T-helper 2 cell treated with Interferon-gamma antibody and Interleukin-4, amounts not matched to agents 5 μg/mL and 100 μg/mL, for 36 hours (primary cell): ENCODE measurements at regions not wholly inside any gene's neighbourhood (a gene's known extent, or its start where the extent isn't known, plus 50 kb on each side); places are given as distances from the start of the nearest gene placed in this dataset.

Experiments used
- DNase-seq: peaks from one replicate; pipeline ENCODE4 v3.0.0; 2021; ENCODE audit warnings: low spot score
- H3K27ac Mint-ChIP-seq: one replicate; pipeline ENCODE4 v1.8.0; 2021; ENCODE audit warnings: mild to moderate bottlenecking, mixed read lengths
- H3K27me3 Mint-ChIP-seq: one replicate; pipeline ENCODE4 v1.8.0; 2021; ENCODE audit warnings: low read depth, mixed read lengths
- H3K36me3 Mint-ChIP-seq: one replicate; pipeline ENCODE4 v1.8.0; 2021; ENCODE audit warnings: low read depth, mixed read lengths
- H3K4me1 Mint-ChIP-seq: one replicate; pipeline ENCODE4 v1.8.0; 2021; ENCODE audit warnings: low read depth, mixed read lengths
- H3K4me3 Mint-ChIP-seq: one replicate; pipeline ENCODE4 v1.8.0; 2022; ENCODE audit warnings: mild to moderate bottlenecking, moderate library complexity, mixed read lengths
- H3K9me3 Mint-ChIP-seq: one replicate; pipeline ENCODE4 v1.8.0; 2021; ENCODE audit warnings: mixed read lengths

GRCh38 chr16:88292007-88292970, 90.5 kb upstream of the ZNF469 start:
- Mint-ChIP-seq H3K27me3 (no peaks in the 10 kb centered on the region), H3K27ac (no peak overlapping the region), H3K36me3 (no peaks in the 10 kb centered on the region), H3K4me3 (no peak overlapping the region), H3K4me1 (no peaks in the 10 kb centered on the region), H3K9me3 (peaks cover 4% of the 10 kb centered on the region)
- DNase-seq, result no peak

- no peaks in the 10 kb centered on the region for H3K27me3 Mint-ChIP-seq
- H3K36me3 Mint-ChIP-seq, result no peaks in the 10 kb centered on the region
- no peak for DNase-seq
- H3K4me3 Mint-ChIP-seq, result no peak overlapping the region
- H3K27ac Mint-ChIP-seq, result no peak overlapping the region
- H3K4me1 Mint-ChIP-seq, result no peaks in the 10 kb centered on the region
- H3K9me3 Mint-ChIP-seq, result peaks cover 4% of the 10 kb centered on the region
These were observed 89.7 kb upstream of the ZNF469 start for GRCh38 chr16:88293097-88293496.

- no peaks in the 10 kb centered on the region for H3K27me3 Mint-ChIP-seq
- H3K4me3 Mint-ChIP-seq, result no peak overlapping the region
- no peaks in the 10 kb centered on the region for H3K36me3 Mint-ChIP-seq
- peaks cover 4% of the 10 kb centered on the region for H3K9me3 Mint-ChIP-seq
- no peaks in the 10 kb centered on the region for H3K4me1 Mint-ChIP-seq
- no peak for DNase-seq
- no peak overlapping the region for H3K27ac Mint-ChIP-seq
These were observed 86.9 kb upstream of the ZNF469 start for GRCh38 chr16:88295671-88296436.

GRCh38 chr16:88296437-88297177, 86.2 kb upstream of the ZNF469 start:
- Mint-ChIP-seq H3K4me3 (no peak overlapping the region), H3K27me3 (no peaks in the 10 kb centered on the region), H3K27ac (no peak overlapping the region), H3K36me3 (no peaks in the 10 kb centered on the region), H3K9me3 (peaks cover 4% of the 10 kb centered on the region), H3K4me1 (no peaks in the 10 kb centered on the region)
- DNase-seq, result no peak

- H3K27me3 Mint-ChIP-seq, result no peaks in the 10 kb centered on the region
- H3K36me3 Mint-ChIP-seq, result no peaks in the 10 kb centered on the region
- no peak for DNase-seq
- H3K9me3 Mint-ChIP-seq, result peaks cover 4% of the 10 kb centered on the region
- H3K4me1 Mint-ChIP-seq, result no peaks in the 10 kb centered on the region
- no peak overlapping the region for H3K27ac Mint-ChIP-seq
- H3K4me3 Mint-ChIP-seq, result no peak overlapping the region
These were observed 85.5 kb upstream of the ZNF469 start for GRCh38 chr16:88297178-88297720.

GRCh38 chr16:88298181-88298832, 84.5 kb upstream of the ZNF469 start:
- H3K9me3 Mint-ChIP-seq, result peaks cover 4% of the 10 kb centered on the region
- H3K4me1 Mint-ChIP-seq, result no peaks in the 10 kb centered on the region
- H3K27me3 Mint-ChIP-seq, result no peaks in the 10 kb centered on the region
- H3K36me3 Mint-ChIP-seq, result no peaks in the 10 kb centered on the region
- no peak overlapping the region for H3K27ac Mint-ChIP-seq
- H3K4me3 Mint-ChIP-seq, result no peak overlapping the region
- no peak for DNase-seq

DNA sequence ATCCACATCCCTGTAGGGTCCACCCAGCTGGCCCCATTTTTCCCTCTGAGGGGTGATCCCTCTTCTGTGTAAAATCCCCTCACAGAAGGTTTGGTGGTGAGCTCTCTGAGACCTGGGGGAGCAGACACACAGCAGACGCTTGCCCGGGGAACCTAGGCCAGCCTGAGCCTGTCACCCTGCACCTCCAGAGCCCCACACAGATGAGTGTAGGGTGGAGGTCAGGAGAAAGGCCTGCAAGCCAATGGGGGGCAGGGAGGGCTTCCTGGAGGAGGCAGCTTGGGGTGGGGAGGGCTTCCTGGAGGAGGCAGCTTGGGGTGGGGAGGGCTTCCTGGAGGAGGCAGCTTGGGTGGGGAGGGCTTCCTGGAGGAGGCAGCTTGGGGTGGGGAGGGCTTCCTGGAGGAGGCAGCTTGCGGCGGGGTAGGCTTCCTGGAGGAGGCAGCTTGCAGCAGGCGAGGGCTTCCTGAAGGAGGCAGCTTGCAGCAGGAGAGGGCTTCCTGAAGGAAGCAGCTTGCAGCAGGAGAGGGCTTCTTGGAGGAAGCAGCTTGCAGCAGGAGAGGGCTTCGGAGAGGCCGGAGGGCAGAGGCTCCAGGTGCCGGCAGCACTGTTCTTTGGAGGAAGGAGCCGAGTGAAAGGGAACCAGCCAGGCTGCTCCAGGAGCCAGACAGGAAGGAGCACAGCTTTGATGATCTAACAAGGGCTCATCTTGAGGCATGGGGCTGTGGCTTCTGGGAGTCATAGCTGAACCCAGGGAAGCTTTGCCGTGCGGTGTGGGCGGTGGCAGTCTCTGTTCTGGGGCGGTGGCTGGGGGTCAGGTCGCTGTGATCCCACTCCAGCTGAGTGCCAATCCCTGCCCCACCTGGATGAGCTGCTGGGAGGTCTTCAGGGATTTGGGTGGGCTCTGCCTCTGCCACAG, 83.7 kb upstream of the ZNF469 start:
- Mint-ChIP-seq H3K27me3 (no peaks in the 10 kb centered on the region), H3K27ac (no peak overlapping the region), H3K36me3 (no peaks in the 10 kb centered on the region), H3K9me3 (peaks cover 4% of the 10 kb centered on the region), H3K4me3 (no peak overlapping the region), H3K4me1 (no peaks in the 10 kb centered on the region)
- no peak for DNase-seq

- Mint-ChIP-seq H3K27ac (no peak overlapping the region), H3K4me3 (no peak overlapping the region), H3K9me3 (peaks cover 4% of the 10 kb centered on the region), H3K4me1 (no peaks in the 10 kb centered on the region), H3K27me3 (no peaks in the 10 kb centered on the region), H3K36me3 (no peaks in the 10 kb centered on the region)
- DNase-seq, result no peak
These were observed 82.9 kb upstream of the ZNF469 start for GRCh38 chr16:88299751-88300462.

DNA sequence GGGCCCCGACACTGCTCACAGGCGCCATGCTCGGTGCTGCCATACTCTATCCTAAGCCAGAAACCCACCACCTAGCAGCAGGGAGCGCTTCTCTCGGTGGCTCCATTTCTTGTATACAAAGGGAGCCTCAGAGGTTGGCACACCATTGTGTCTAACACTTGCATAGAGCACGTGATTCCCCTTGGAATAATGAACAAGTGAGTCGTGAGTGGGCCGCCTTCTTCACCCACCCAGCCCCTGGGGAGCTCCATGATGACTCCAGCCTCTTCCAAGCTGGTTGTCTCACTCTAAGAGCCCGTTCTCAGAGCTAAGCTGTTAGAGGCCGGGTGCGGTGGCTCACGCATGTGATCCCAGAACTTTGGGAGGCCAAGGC, 82.3 kb upstream of the ZNF469 start:
- Mint-ChIP-seq H3K4me3 (no peak overlapping the region), H3K9me3 (peaks cover 8% of the 10 kb centered on the region), H3K27ac (no peak overlapping the region), H3K36me3 (no peaks in the 10 kb centered on the region), H3K27me3 (no peaks in the 10 kb centered on the region), H3K4me1 (no peaks in the 10 kb centered on the region)
- no peak for DNase-seq

- DNase-seq, result no peak
- no peaks in the 10 kb centered on the region for H3K36me3 Mint-ChIP-seq
- no peak overlapping the region for H3K4me3 Mint-ChIP-seq
- H3K4me1 Mint-ChIP-seq, result no peaks in the 10 kb centered on the region
- H3K27ac Mint-ChIP-seq, result no peak overlapping the region
- H3K9me3 Mint-ChIP-seq, result peaks cover 10% of the 10 kb centered on the region
- no peaks in the 10 kb centered on the region for H3K27me3 Mint-ChIP-seq
These were observed 81.3 kb upstream of the ZNF469 start for GRCh38 chr16:88301431-88301830.

DNA sequence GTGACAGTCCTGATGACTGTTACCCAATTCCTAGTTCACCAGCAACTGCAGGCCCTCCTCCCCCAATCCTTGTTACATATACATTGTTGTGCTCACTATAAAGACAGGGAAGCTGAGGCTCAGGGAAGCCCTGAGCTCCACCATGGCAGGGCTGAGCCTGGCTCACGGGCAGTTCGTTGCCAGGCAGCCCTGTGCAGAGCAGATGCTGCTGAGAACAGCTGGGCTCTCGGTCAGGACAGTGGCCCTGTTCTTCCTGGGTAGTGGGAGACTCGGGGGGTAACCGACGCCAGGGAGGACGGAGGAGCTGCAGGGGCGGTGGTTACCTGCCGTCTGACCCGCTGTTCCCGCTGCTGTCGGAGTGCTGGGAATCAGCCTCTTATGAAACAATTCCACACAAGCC, 80.9 kb upstream of the ZNF469 start:
- H3K9me3 Mint-ChIP-seq, result peaks cover 8% of the 10 kb centered on the region
- no peaks in the 10 kb centered on the region for H3K27me3 Mint-ChIP-seq
- H3K27ac Mint-ChIP-seq, result no peak overlapping the region
- no peak overlapping the region for H3K4me3 Mint-ChIP-seq
- H3K36me3 Mint-ChIP-seq, result no peaks in the 10 kb centered on the region
- DNase-seq, result no peak
- H3K4me1 Mint-ChIP-seq, result no peaks in the 10 kb centered on the region

GRCh38 chr16:88302666-88303065, 80.1 kb upstream of the ZNF469 start:
- Mint-ChIP-seq H3K4me1 (no peaks in the 10 kb centered on the region), H3K27ac (no peak overlapping the region), H3K9me3 (peaks cover 8% of the 10 kb centered on the region), H3K27me3 (no peaks in the 10 kb centered on the region), H3K36me3 (no peaks in the 10 kb centered on the region), H3K4me3 (no peak overlapping the region)
- no peak for DNase-seq
